HG02571 (cell line): ENCODE measurements at regions not wholly inside any gene's neighbourhood (a gene's known extent, or its start where the extent isn't known, plus 50 kb on each side); places are given as distances from the start of the nearest gene placed in this dataset.

Experiments
- ATAC-seq: cut with Tn5 transposase; IDR thresholded peaks from one replicate; pipeline ENCODE4 v1.9.1; 2021; ENCODE audit warnings: mild to moderate bottlenecking, moderate library complexity; ENCODE audit not compliant: unreplicated experiment

DNA sequence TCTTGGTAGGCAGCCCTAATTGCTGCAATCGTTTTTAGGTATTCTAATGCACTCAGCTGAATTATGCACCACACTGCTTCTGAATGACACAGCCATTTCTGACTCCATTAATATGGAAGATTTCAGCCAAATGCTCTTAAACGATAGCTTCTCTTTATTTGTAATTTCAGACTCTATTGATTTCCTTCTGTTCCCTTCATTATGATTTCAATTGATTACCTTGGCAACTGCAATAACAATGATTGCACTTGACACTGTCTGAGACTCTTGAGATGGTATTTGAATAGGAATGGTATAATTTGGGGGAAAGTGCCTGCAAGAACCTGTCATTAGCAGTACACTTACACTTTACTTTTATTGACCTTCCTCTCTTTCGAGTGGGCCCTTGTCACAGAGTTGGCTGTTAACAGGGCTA lies 296.1 kb upstream of the DMAC1 start:
- no peak for ATAC-seq

DNA sequence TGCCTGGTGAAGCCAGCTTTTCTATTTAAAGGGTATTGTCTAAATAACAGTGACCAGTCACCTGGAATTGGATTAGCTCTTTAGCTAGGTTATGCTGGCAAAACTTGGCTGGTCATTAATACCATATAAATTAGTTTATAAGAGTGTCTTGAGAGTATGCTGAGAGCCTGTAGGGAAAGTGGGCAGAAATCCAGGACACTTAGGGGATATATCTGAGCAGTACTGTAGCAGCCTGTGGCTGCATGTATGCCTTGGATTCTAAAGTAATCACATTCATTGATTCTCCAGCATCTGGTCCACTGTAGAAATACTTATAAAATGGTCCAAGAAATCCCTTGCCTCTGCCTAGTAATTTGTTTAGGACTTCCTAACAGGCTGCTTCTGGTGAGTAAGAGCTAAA lies 288.9 kb upstream of the DMAC1 start:
- ATAC-seq = no peak

DNA sequence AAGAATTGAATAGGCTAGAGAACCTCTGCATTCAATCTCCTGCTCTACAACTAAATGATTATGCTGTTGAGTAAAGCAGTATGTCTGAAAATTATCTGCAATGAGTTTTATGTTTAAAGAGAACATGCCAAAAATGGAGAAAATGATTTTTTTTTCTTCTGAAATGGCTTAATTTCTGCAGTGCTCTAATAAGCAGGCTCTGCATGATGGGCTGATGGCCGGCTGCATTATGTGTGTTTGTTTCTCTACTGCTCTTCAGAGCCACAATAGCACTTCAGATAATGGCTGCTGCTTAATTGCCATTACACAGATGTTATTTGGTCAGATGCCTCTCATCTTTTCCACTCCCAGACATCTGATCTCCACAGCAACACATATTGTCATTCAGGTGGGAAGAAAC lies 286.4 kb upstream of the DMAC1 start:
- ATAC-seq = no peak

DNA sequence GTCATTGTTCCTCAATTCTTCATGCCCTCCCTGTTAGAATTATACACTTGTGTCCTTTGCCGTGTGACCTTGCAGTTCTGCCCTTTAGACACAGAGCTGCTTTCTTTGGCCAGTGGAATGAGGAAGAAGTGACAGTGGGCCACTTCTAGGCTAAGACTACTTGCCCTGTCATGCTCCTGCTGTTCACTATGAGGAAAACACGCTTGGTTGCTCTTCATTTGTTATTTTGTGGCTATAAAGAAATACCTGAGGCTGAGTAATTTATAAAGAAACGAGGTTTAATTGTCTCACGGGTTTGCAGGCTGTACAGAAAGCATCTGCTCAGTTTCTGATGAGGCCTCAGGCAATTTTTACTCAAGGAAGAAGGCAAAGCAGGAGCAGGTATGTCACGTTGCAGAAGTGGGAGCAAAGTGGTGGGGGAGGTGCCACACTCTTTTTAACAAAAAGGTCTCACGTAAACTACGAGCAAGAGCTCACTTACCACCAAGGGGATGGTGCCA lies 279.1 kb upstream of the DMAC1 start:
- no peak for ATAC-seq

DNA sequence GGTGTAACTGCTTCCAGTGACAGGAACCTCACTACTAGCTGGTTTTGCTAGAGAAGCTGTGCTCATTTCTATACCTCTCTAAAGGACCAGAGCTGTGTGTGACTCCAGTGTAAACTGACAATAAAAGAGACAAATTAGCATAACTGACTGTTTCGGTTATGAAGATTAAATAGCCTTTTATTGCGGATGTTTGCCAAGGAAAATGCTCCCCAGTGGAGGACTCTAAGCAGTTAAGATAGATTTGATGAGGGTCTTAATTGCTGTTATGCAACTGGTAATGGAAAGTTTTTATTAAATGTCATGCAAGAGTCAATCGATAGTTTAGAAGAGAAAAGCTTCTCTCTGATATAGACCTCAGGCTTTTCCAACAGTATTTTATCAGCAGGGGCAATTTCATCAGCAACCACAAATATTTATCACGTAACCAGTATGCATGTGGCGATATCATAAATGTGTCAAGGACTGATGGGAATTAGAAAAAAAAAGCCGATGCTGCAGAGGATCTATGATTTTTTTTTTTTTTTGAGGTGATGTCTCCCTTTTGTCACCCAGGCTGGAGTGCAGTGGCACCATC lies 275.2 kb upstream of the DMAC1 start:
- ATAC-seq = no peak

DNA sequence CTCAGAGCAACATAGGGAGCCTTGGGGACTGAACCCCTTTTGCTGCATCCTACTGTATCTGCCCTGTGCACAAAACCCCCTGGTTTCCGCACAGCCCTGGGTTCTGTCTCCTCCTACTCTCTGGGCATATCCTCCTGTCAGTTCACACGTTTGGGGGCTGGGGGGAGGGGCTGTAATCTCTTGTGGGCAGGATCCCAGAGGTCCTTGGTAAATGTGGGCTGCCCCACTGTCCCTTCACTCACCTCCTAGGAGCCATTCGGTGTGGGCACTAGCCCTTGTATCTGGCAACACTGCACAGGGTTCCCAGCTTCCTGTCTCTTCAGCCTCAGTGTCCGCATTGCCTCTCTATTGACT lies 271.8 kb upstream of the DMAC1 start:
- no peak for ATAC-seq

DNA sequence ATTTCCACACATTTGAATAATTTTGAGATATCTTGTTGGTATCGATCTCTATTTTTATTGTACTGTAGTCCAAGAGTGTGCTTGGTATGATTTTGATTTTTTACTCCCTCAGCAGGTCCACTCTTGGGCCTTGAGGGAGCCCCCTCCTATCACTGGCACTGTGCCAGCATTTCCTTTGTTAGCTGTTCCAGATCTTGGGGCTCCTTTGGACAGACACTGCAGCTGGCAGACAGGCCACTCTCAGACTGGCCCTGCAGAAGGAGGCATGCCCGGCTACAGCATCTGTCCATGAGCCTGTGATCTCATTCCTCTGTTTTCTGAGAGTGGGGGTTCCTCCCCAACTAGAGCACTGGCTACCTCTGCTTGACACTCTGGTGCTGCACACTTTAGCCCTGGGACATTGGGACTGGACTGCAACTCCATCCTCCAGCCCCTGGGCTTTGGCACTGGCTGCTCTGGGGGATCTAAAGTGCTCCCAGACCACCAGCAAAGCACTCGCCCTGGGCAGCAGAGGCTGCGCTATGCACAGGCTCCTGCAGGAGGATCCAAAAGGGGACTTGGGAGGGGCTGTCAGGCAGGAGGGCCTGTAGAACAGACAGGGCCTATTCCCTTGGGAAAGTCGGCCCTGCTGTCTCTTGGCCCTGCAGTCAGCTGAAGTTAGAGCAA lies 271.3 kb upstream of the DMAC1 start:
- ATAC-seq = no peak

DNA sequence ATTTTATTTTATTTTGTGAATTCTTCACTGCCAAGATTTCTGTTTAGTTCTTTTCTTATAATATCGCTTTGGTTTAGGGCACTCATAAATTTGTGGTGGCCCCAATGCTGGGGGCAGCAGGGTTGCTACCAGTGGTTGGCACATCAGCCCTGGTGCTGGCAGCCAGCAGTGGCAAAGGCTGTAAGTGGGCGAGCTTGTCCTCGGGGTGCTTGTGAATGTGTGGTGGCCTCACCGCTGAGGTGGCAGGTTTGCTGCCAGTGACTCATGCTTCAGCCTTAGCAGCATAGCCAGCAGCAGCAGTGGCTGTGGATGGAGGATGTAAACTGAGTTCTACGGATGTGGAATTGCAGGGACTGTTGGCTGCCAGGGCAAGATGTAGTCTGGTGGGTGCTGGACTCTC lies 262.9 kb upstream of the DMAC1 start:
- ATAC-seq = no peak

DNA sequence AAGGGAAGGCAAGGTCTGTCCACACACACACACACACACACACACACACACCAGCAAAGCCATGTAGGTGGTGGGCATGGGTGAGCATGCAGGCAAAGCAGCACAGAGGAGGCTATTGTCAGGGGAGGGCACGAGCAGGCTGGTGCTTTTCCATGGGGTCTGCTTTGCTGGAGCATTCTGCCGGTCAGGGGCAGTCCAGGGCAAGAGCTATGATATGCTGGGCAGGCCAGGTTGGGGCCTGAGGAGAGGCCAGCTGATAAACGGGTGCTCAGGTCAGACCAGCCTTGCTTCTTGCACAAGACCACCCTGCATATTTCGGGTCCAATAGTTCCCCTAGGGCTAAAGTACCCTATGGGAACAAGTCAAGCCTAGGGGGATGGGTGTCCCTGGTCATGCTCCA lies 253.9 kb upstream of the DMAC1 start:
- ATAC-seq = no peak

DNA sequence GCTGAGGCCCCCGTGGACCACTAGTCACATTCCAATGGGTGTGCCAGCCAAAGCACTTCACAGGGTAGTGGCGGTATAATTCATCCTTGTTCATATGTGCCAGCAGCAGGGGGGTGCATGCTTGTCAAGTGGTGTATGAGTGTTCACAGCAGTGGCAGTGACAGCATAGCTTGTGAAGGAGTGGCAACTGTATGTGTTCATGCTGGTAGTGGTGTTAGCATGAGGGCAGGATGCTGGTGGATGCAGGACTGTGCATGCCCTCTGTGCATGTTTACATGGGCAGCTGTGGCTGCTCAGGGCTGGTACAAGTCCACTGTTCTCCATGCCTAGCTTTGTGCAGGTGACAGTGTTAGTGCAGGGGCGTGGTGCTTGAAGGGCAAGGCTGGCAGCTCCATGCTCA lies 253.4 kb upstream of the DMAC1 start:
- no peak for ATAC-seq

DNA sequence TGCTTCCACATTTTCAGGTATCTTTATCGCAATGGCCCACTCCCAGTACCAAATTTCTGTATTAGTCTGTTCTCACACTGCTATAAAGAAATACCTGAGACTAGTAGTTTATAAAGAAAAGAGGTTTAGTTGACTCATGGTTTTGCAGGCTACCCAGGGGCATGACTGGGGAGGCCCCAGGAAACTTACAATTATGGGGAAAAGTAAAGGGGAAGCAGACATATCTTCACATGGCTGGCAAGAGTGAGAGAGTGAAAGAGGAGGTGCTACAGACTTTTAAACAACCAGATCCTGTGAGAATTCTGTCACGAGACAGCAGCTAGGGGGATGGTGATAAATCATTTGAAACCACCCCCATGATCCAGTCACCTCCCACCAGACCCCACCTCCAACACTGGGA lies 238.2 kb upstream of the DMAC1 start:
- no peak for ATAC-seq

DNA sequence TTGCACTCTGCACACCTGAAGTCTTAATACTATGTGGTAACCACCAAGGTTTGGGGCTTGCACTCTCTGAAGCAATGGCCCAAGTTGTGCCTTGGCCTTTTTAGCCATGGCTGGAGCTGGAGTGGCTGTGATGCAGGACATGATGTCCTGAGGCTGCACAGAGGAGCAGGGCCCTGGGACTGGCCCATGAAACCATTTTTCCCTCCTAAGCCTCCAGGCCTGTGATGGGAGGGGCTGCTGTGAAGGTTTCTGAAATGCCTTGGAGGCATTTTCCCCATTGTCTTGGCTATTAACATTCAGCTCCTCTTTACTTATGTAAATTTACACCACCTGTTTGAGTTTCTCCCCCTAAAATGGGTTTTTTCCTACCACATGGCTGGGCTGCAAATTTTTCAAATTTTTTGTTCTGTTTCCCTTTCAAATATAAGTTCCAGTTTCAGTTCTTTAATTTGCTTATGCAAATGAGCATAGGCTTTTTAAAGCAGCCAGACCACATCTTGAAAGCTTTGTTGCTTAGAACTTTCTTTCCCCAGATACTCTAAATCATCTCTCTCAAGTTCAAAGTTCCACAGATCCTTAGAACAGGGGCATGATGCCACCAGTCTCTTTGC lies 237.4 kb upstream of the DMAC1 start:
- no peak for ATAC-seq

DNA sequence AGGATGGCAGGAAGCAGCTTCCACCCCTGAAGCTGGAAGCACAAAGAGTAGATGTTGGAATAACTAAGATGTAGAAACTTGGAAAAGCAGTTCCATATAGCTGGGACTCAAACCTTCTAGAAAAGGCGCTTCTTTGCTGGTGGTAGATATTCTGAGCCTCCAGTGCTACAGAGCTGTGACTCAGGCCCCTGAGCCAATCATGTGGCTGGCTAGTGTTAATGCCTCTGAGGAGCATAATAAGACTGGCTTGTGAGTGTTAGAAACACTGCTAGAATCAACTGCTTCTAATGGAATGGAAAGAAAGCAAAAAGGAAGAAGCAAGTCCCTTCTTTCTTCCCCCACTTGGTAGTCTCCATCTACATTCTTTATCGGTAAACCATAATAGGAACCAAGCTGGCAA lies 234.2 kb upstream of the DMAC1 start:
- no peak for ATAC-seq

DNA sequence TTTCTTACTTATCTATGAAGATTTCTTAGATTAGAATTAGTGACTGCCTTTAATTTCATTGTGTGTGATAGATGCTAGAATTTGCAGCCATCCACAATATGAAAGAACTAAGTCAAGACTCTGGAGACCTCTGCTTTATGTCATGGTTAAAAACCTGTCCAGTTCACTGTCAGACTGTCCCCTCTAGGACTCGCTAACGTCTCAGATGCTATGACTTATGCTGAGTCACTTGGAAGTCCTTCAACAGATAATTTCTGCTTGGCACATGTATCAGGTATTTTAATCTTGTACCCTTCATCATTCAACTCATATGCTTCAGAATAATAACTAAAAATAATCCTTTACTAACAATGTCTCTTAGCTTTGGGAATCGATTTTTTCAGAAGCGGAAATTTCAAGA lies 230.5 kb upstream of the DMAC1 start:
- ATAC-seq = no peak

DNA sequence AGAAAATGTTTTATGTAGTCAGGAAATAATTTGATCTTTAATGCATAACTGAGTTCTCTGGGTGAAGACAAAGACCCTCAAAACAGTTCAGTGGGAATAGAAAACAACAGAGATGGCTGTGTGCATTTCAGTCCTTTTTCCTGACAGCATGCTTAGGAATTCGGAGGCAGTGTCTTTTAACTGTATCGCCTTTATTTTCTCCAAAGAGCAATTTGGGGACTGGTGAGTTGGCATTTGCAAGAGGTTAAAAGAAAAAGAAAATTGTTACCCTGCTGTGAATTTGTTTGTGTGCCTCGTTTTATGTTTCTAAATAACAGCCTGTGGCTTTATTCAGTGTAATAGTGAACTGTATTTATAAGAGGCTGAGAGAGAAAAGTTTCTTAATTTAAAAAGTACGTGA lies 227.8 kb upstream of the DMAC1 start:
- no peak for ATAC-seq

DNA sequence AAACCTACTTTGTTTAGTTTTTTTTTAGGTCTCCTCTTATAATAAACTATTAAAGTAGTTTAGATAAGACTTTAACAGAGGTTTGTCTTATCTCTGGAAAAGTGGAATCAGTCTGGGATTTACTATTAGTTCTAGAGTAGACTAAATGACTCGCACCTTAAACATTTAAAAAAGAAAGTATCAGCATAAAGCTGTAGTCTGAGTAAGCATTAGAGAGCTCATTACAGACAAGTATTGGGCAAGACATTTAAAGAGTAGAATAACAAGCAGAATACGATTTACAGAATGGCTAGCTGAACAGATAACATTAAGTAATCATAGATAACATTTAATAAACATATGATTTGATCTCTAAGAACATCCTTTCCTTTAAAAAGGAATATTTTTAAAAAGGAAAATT lies 226.0 kb upstream of the DMAC1 start:
- ATAC-seq = no peak

DNA sequence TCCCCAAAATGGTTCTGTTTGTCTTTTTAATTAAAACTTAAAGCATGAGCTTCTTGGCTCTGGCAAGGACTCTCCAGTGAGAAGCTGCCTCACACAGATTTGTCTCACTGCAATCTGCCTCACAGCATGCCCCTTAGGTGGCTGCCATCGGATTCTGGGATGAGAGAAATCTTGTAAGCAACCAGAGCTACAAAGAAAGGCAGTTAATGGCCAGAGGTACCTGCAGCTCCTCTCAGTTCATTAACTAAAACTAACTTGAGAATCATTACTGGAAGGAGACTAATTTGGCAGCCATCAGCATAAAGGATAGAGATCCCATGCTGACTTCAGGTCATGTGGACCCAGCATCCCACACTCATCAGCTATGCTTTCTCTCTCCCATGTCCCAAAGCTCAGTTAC lies 220.6 kb upstream of the DMAC1 start:
- ATAC-seq = no peak

DNA sequence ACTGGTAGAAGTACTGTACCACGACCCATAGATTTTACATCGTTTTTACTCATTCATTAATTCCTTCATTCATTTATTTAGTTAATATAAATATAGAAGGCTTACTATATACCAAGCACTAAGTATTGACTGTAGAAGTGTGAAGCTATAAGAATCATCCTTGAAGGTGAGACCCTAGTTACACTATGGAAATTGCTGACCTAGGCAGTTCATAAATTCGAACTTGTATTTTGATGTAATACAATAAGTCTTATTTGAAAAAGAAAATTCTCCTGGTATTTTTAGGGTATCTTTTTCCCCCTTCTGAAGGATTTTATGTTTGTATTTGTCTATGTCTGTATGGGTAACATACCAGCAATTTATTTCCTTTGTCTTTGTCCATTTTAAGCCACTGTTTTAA lies 220.1 kb upstream of the DMAC1 start:
- ATAC-seq = no peak

DNA sequence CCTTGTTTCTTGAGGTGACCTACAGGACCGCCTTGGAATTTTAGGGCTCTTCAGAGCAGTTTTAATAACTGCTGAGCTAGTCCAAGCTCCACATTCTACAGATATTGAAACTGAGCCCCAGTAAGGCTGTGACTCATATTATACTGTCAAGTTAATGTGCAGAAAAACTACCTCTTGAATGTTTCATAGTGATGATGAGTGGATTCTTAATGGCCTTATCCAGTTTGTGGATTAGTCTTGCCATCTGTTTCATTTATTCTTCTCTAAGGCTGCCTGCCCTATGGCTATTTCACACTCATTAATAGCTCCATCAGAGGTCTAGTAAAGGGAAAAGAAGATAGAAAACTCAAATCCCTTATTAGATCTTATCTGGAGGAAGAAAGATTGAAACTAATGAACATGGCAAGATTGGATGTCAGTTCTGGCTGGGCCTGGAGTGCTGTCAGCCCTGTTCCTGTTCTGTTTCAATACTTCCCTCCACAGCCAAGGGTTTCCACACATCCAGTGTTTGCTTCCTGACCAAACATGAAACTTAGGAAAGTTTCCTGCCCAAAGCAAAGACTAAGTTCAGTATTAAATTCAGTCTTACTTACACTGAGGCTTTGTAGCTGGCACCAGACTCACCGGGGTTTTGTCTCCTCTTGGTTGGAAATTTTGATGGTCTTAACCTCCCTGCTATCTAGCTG lies 215.6 kb upstream of the DMAC1 start:
- ATAC-seq = no peak

DNA sequence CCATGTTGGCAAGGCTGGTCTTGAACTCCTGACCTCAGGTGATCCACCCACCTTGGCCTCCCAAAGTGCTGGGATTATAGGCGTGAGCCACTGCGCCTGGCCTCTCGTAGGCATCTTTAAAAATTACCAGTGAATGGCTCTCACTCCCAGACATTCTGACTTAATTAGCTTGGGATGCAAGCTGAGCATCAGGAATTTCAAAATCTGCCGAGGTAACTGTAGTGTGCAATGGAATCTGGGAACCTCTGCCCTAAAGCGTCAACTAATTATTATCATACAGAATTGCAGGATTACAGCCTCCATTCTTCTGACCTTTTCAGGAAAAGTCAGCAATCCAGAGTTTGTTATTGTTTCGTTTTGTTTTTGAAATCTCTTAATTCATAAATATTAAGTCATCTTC lies 213.4 kb upstream of the DMAC1 start:
- ATAC-seq = no peak

DNA sequence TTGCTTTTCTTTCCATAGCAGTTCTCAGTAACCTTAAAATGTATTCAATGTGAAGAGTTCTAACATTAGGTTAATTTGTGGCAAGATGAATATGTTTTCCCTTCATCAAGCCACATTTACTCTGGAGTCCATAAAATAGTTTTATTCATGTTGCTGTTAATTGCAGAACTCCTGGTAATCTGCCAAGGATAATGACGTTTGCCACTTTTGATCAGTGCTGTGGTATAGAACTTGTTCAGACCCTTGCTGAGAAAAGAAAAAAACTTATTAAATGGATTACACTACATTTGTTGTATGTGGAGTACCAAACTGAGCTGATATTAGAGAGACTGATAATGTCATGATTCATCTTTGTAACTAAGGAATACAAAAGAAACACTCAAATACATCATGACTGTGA lies 212.4 kb upstream of the DMAC1 start:
- ATAC-seq = no peak

DNA sequence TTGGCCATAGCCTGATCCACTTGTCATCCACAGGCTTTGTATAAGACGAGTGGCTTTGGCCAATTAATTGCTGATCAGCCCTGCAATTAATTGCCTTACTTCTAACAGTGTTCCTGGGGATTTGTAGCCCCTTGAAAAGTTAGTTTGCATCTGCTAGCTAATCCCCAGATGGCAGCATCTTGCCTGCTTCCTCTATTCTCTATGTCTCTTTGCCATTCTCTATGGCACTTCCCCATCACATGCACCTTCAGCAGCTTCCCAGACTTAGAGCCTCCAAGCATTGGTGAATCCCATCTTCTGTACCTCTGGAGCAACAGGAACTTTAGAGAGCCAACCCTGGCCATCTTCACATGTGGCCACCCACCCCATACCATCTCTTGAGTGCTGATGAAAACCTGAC lies 197.0 kb upstream of the DMAC1 start:
- ATAC-seq = no peak
